ENCODE measurements at regions not wholly inside any gene's neighbourhood (a gene's known extent, or its start where the extent isn't known, plus 50 kb on each side); places are given as distances from the start of the nearest gene placed in this dataset.
"Not testable (repeated sequence)": the region's sequence is repeated elsewhere in the genome, so short reads cannot be mapped to it uniquely, and the experiment has no call there.

DNA sequence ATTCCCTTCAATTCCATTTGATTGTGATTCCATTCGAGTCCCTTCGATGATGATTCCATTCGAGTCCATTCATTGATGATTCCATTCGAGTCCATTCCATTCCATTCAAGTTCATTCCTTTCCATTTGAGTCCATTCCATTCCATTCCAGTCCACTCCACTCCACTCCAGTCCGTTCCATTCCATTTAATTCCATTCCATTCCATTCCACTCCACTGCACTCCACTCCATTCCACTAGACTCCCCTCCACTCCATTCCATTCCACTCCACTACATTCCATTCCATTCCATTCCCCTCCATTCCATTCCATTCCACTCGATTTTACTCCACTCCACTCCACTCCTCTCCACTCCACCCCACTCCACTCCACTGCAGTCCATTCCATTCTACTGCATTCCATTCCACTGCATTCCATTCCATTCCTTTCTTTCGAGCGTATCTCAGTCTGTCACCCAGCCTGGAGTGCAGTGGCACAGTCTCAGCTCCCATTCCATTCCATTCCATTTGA, 115.7 kb downstream of the ZNF92 start:
- Mint-ChIP-seq H3K27ac (no peak overlapping the region), H3K4me3 (no peak overlapping the region), H3K9me3 (ENCODE audit: low read depth) (peaks cover 22% of the 10 kb centered on the region), H3K4me1 (no peaks in the 10 kb centered on the region), H3K36me3 (ENCODE audit: low read depth) (peaks cover 4% of the 10 kb centered on the region), H3K27me3 (peaks cover 2% of the 10 kb centered on the region)
- ChIA-PET POLR2A (no interaction called here), CTCF (no interaction called here)
- ATAC-seq, result no peak
- intact Hi-C loops (cut with DNase I, micrococcal nuclease), result no loop called here
- no peak for DNase-seq

GRCh38 chr7:65496697-65497096, 123.0 kb downstream of the ZNF92 start:
- H3K9me3 Mint-ChIP-seq (ENCODE audit: low read depth); CTCF ChIA-PET; H3K27ac Mint-ChIP-seq; DNase-seq; H3K4me3 Mint-ChIP-seq; ATAC-seq; POLR2A ChIA-PET; H3K4me1 Mint-ChIP-seq; H3K36me3 Mint-ChIP-seq (ENCODE audit: low read depth); H3K27me3 Mint-ChIP-seq: not testable (repeated sequence)
- intact Hi-C loops (cut with DNase I, micrococcal nuclease), result loop anchor here in 1 of 2 experiments (10.0 kb wide), 1 partner anchor 98 kb away; no protein-coding TSS in a partner anchor

DNA sequence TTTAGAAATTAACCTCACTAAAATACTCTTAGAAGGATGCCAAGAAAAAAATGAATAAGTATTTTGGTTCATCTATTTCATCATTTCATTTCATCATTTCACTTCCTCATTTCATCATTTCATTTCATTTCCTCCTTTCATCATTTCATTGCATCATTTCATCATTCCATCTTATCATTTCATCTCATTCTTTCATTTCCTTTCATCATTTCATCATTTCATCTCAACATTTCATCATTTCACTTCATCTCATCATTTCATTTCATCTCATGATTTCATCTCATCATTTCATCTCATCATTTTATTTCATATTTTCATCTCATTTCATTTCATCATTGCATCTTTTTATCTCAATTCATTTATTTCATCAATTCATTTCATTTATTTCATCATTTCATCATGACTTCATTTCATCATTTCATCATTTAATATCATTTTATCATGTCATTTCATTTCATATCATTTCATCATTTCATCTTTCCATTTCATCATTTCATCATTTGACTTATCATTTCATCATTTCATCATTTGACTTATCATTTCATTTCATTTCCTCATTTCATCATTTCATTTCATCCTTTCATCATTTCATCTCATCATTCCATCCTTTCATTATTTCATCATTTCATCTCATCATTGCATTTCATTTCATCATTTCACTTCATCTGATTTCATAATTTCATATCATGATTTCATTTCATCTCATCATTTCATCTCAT, 129.9 kb downstream of the ZNF92 start:
- ChIA-PET CTCF (no interaction called here), POLR2A (no interaction called here)
- Mint-ChIP-seq H3K27me3 (peaks cover 2% of the 10 kb centered on the region), H3K27ac (no peak overlapping the region), H3K4me3 (no peak overlapping the region), H3K36me3 (ENCODE audit: low read depth) (no peaks in the 10 kb centered on the region), H3K9me3 (ENCODE audit: low read depth) (no peaks in the 10 kb centered on the region), H3K4me1 (no peaks in the 10 kb centered on the region)
- ATAC-seq (no peak), DNase-seq (no peak)
- intact Hi-C loops (cut with DNase I, micrococcal nuclease), result no loop called here

GRCh38 chr7:65504504-65505319, 131.1 kb downstream of the ZNF92 start:
- intact Hi-C loops (cut with DNase I, micrococcal nuclease); H3K9me3 Mint-ChIP-seq (ENCODE audit: low read depth); H3K4me1 Mint-ChIP-seq; ATAC-seq; POLR2A ChIA-PET; H3K4me3 Mint-ChIP-seq; CTCF ChIA-PET; DNase-seq; H3K27me3 Mint-ChIP-seq; H3K36me3 Mint-ChIP-seq (ENCODE audit: low read depth); H3K27ac Mint-ChIP-seq: not testable (repeated sequence)

DNA sequence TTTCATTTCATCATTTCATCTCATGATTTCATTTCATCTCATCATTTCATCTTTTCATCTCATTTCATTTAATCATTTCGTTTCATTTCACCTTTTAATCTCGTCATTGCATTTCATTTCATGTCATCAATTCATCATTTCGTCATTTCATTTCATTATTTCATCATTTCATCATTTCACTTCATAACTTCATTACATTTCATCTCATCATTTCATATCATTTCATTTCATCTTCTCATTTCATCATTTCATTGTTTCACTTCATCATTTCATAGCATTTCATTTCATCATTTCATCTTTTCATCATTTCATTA, 131.6 kb downstream of the ZNF92 start:
- H3K36me3 Mint-ChIP-seq (ENCODE audit: low read depth); H3K27ac Mint-ChIP-seq; DNase-seq; ATAC-seq; POLR2A ChIA-PET; H3K4me1 Mint-ChIP-seq; H3K9me3 Mint-ChIP-seq (ENCODE audit: low read depth); H3K4me3 Mint-ChIP-seq; CTCF ChIA-PET; H3K27me3 Mint-ChIP-seq; intact Hi-C loops (cut with DNase I, micrococcal nuclease): not testable (repeated sequence)

DNA sequence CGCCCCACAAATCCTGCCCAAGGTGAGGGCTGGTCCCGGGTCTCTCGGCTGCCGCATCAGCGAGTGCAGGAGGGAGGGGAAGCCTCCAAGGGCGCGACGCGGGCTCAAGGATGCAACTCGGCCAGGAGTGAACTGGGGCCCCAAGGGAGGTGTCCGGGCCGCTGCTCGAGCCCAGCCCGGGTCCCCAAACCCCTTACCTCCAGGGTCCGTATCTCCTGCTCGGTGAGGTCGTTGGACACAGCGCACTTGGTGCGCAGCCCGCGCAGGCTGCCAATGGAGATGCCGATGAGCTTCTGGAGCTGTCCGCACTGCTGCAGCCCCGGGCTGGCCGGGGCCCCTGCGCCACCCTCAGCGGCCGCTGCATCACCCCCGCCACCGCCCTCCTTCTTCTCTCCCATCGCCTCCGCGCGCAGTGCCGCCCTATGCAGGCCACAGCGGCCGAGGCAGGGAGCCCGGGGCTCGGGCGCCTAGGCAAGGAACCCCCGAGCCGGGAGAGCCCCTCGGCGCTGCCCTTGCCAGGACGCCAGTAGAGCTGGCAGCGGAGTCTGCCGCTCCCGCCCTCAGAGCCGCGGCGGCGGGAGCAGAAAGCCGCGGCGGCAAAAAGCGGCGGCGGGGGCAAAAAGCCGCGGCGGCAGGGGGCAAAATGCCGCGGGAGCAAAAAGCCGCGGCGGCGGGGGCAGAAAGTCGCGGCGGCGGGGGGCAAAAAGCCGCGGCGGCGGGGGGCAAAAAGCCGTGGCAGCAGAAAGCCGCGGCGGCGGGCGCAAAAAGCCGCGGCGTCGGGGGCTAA, 135.1 kb downstream of the ZNF92 start:
- H3K4me1 Mint-ChIP-seq, POLR2A ChIA-PET, ATAC-seq: not testable (repeated sequence)

DNA sequence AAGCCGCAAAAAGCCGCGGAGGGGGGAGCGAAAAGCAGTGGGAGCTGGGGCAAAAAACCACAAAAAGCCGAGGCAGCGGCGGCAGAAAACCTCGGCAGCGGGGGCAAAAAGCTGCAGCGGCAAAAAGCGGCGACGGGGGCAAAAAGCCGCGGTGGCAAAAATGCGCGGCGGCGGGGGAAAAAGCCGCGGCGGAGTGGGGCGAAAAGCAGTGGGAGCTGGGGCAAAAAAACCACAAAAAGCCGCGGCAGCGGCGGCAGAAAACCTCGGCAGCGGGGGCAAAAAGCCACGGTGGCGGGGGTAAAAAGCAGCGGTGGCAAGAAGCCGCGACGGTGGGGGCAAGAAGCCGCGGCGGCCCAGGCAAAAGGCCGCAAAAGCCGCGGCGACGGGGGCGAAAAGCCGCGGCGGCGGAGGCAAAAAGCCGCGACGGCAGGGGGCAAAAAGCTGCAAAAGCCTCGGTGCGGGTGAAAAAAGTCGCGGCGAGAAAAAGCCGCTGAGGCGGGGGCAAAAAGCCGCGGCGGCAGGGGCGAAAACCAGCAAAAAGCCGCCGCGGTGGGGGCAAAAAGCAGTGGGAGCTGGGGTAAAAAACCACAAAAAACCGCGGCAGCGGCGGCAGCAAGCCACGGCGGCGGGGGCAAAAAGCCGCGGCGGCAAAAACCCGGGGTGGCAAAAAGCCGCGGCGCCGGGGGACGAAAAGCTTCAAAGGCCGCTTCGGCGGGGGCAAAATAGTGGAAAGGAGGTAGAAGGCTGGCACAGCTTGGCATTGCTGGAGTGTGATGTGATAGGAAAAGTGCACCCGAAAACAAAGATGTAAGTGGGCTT, 135.9 kb downstream of the ZNF92 start:
- peak; percentile 3 for DNase-seq
- no peaks in the 10 kb centered on the region for H3K9me3 Mint-ChIP-seq (ENCODE audit: low read depth)
- CTCF ChIA-PET, result no interaction called here
- no peak overlapping the region for H3K27ac Mint-ChIP-seq
- no peaks in the 10 kb centered on the region for H3K36me3 Mint-ChIP-seq (ENCODE audit: low read depth)
- POLR2A ChIA-PET, result no interaction called here
- H3K4me3 Mint-ChIP-seq, result peak overlapping the region; percentile 30
- peaks cover 5% of the 10 kb centered on the region for H3K4me1 Mint-ChIP-seq
- no peak for ATAC-seq
- peaks cover 17% of the 10 kb centered on the region for H3K27me3 Mint-ChIP-seq
- intact Hi-C loops (cut with DNase I, micrococcal nuclease), result no loop called here

More for the DNA sequence above, 135.1 kb downstream of the ZNF92 start:
- intact Hi-C loops (cut with DNase I, micrococcal nuclease); H3K9me3 Mint-ChIP-seq (ENCODE audit: low read depth); H3K27ac Mint-ChIP-seq; H3K36me3 Mint-ChIP-seq (ENCODE audit: low read depth); CTCF ChIA-PET; DNase-seq; H3K4me3 Mint-ChIP-seq: not testable (repeated sequence)
- peaks cover 13% of the 10 kb centered on the region for H3K27me3 Mint-ChIP-seq

GRCh38 chr7:65510187-65510538, 136.5 kb downstream of the ZNF92 start:
- H3K36me3 Mint-ChIP-seq (ENCODE audit: low read depth); CTCF ChIA-PET; H3K27ac Mint-ChIP-seq; ATAC-seq; intact Hi-C loops (cut with DNase I, micrococcal nuclease); POLR2A ChIA-PET; H3K9me3 Mint-ChIP-seq (ENCODE audit: low read depth); H3K4me1 Mint-ChIP-seq; DNase-seq: not testable (repeated sequence)
- peak overlapping the region; percentile 30 for H3K4me3 Mint-ChIP-seq
- H3K27me3 Mint-ChIP-seq, result peaks cover 19% of the 10 kb centered on the region

DNA sequence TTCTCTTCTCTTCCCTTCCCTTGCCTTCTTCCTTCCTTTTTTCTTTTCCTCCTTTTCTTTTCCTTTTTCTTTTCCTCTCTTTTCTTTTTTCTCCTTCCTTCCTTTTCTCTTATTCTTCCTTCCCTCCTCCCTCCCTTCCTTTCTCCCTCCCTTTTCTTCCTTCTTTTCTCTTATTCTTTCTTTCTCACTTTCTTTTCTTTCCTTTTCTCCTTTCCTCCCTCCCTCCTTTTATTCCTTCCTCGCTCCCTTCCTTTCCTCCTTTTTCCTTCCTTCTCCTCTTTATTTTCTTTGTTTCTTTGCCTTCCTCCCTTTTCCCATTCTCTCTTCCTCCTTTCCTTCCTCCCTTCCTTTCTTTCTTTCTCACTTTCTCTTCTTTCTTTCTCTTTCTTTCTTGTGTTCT, 146.1 kb downstream of the ZNF92 start:
- CTCF ChIA-PET; H3K36me3 Mint-ChIP-seq (ENCODE audit: low read depth); H3K9me3 Mint-ChIP-seq (ENCODE audit: low read depth); ATAC-seq; DNase-seq; H3K4me3 Mint-ChIP-seq; H3K4me1 Mint-ChIP-seq; intact Hi-C loops (cut with DNase I, micrococcal nuclease); POLR2A ChIA-PET; H3K27me3 Mint-ChIP-seq; H3K27ac Mint-ChIP-seq: not testable (repeated sequence)

DNA sequence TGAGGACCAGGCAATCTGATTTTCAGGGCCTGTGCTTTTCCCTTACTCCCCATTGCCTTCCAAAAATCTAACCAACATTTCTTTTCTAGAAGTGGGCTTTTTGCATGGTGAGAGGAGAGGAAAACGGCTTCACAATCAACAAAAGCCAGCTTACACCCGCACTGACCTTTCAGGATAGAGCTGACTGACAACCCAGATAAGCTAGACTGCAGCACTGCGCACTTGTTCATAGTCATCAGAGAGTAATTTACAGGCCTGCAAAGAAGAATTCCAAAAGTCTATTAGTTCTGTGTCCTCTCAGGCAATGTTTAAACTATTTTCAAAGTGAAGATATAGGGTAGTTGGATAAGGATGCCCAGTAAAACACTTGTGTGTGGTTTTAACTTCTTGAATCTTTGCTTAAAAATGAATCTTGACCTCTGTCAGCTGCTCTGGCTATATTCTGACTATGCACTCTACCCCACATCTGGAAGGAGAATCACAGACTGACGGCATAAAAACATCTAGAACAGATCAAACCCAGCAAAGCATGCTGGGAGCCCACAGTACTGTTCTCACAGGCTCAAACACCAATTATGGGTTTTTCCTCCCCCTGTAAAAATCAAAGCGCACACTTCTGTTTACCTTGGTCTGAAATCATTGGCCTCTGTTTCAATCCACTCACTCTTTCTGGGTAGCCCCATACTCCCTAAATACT, 172.0 kb downstream of the ZNF92 start:
- H3K27me3 Mint-ChIP-seq; DNase-seq; H3K27ac Mint-ChIP-seq; H3K9me3 Mint-ChIP-seq (ENCODE audit: low read depth); CTCF ChIA-PET; POLR2A ChIA-PET; ATAC-seq; H3K4me1 Mint-ChIP-seq; H3K4me3 Mint-ChIP-seq; H3K36me3 Mint-ChIP-seq (ENCODE audit: low read depth); intact Hi-C loops (cut with DNase I, micrococcal nuclease): not testable (repeated sequence)
